Lower leg skin (tissue), 4 donors: ENCODE measurements at regions not wholly inside any gene's neighbourhood (a gene's known extent, or its start where the extent isn't known, plus 50 kb on each side); places are given as distances from the start of the nearest gene placed in this dataset.

ENCODE experiments used
- DNase-seq, 2 donors: peaks; one replicate each; pipeline ENCODE4 v3.0.0-alpha.2; 2019; ENCODE audit warnings: low spot score in 2 of 2
- H3K4me3 ChIP-seq: fragments of 200-600 bp; sonication (generic); 2 replicates; pipeline ENCODE4 v1.5.1; 2017; ENCODE audit warnings: mild to moderate bottlenecking, low read depth; ENCODE audit not compliant: poor library complexity, severe bottlenecking
- POLR2A ChIP-seq, 2 donors: fragments of 450-650 bp; IDR thresholded peaks; one replicate each; pipeline ENCODE4 v1.6.1; 2016 to 2017; ENCODE audit warnings: antibody characterized with exemption in 2 of 2, mild to moderate bottlenecking in 1 of 2, moderate library complexity in 1 of 2
- WGBS, 2 donors: methylation state at CpG; one replicate each; pipeline ENCODE4 v1.1.5; 2018; 5-methylcytosine and 5-hydroxymethylcytosine counted together
- intact Hi-C: fragments of 100-400 bp; cut with DNase I; formaldehyde crosslinking; loops from one replicate; pipeline ENCODE4 v1.15.0; 2023; ENCODE audit warnings: low total_unique reads
- TF ChIP-seq, protein P1 (sequence below), 3 donors: fragments of 450-650 bp; IDR thresholded peaks; one replicate each; pipeline ENCODE4 v1.5.1; 2016; ENCODE audit warnings: antibody characterized with exemption in 3 of 3, mild to moderate bottlenecking in 3 of 3, moderate library complexity in 2 of 3

- TF ChIP-seq POLR2A (IDR thresholded peaks at IDR 0.05) = no peak
- TF ChIP-seq, protein P1, sequence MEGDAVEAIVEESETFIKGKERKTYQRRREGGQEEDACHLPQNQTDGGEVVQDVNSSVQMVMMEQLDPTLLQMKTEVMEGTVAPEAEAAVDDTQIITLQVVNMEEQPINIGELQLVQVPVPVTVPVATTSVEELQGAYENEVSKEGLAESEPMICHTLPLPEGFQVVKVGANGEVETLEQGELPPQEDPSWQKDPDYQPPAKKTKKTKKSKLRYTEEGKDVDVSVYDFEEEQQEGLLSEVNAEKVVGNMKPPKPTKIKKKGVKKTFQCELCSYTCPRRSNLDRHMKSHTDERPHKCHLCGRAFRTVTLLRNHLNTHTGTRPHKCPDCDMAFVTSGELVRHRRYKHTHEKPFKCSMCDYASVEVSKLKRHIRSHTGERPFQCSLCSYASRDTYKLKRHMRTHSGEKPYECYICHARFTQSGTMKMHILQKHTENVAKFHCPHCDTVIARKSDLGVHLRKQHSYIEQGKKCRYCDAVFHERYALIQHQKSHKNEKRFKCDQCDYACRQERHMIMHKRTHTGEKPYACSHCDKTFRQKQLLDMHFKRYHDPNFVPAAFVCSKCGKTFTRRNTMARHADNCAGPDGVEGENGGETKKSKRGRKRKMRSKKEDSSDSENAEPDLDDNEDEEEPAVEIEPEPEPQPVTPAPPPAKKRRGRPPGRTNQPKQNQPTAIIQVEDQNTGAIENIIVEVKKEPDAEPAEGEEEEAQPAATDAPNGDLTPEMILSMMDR (IDR thresholded peaks at IDR 0.05) = no peak
- DNase-seq = no peak
- intact Hi-C loops = no loop called here
- 78 to 87% methylated on average over 1 of the region's 1 CpG for WGBS, 2 donors
- no peak overlapping the region for H3K4me3 ChIP-seq
These were observed 228.4 kb upstream of the SOX5 start for GRCh38 chr12:24177889-24178288.

- intact Hi-C loops = no loop called here
- 72 to 80% methylated on average over 4 of the region's 4 CpGs for WGBS, 2 donors
These were observed 226.5 kb upstream of the SOX5 start for GRCh38 chr12:24175929-24176328.

GRCh38 chr12:24175284-24175683 is 225.8 kb upstream of the SOX5 start:
- TF ChIP-seq, protein P1 (IDR thresholded peaks at IDR 0.05) = no peak
- TF ChIP-seq POLR2A (IDR thresholded peaks at IDR 0.05) = no peak
- WGBS, 2 donors = 68 to 72% methylated on average over 2 of the region's 2 CpGs
- no peak overlapping the region for H3K4me3 ChIP-seq
- no peak for DNase-seq
- intact Hi-C loops = no loop called here

More at GRCh38 chr12:24175929-24176328, 226.5 kb upstream of the SOX5 start:
- no peak overlapping the region for H3K4me3 ChIP-seq
- no peak for DNase-seq
- no peak for TF ChIP-seq POLR2A (IDR thresholded peaks at IDR 0.05)
- TF ChIP-seq, protein P1 (IDR thresholded peaks at IDR 0.05) = no peak

GRCh38 chr12:24173067-24173466 is 223.6 kb upstream of the SOX5 start:
- 42 to 47% methylated on average over 7 of the region's 7 CpGs for WGBS, 2 donors
- intact Hi-C loops = no loop called here
- no peak overlapping the region for H3K4me3 ChIP-seq
- DNase-seq = no peak
- no peak for TF ChIP-seq POLR2A (IDR thresholded peaks at IDR 0.05)
- TF ChIP-seq, protein P1 (IDR thresholded peaks at IDR 0.05) = no peak

- TF ChIP-seq POLR2A (IDR thresholded peaks at IDR 0.05) = no peak
- TF ChIP-seq, protein P1 (IDR thresholded peaks at IDR 0.05) = no peak
- no peak overlapping the region for H3K4me3 ChIP-seq
- no peak for DNase-seq
- intact Hi-C loops = no loop called here
These were observed 223.2 kb upstream of the SOX5 start for GRCh38 chr12:24172773-24173066.

DNA sequence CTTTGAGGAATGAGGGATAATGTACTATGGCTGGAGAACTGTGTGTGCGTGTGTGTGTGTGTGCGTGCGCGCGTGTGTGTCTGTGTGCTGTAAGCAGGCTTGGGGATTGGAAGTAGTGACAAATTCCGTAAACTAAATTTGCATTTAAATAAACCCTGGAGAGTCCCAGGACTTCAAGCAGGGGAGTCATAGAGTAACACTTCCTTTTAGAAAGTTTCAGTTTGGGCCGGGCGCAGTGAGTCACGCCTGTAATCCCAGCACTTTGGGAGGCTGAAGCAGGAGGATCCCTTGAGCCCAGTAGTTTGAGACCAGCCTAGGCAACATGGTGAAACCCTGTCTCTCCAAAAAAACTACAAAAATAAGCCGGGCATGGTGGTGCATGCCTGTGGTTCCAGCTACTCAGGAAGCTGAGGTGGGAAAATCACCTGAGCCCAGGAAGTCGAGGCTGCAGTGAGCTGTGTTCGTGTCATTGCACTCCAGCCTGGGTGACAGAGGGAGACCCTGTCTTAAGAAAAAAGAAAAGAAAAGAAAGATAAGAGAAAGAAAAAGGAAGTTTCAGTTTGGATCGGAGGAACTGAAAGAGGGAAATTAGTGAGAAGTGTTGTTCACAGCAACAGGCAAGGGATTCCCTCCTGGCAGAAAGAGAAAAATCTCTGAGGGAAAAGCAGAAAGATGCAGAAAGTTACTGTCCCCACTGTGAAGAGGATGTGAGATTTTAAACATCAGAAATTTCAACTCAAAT is 222.7 kb upstream of the SOX5 start:
- 87 to 95% methylated on average over 13 of the region's 13 CpGs for WGBS, 2 donors

More for the DNA sequence above, 222.7 kb upstream of the SOX5 start:
- no peak for TF ChIP-seq POLR2A (IDR thresholded peaks at IDR 0.05)
- TF ChIP-seq, protein P1 (IDR thresholded peaks at IDR 0.05) = no peak
- intact Hi-C loops = no loop called here
- DNase-seq = no peak
- H3K4me3 ChIP-seq = no peak overlapping the region
